OCI-LY1 (cell line): ENCODE measurements at regions not wholly inside any gene's neighbourhood (a gene's known extent, or its start where the extent isn't known, plus 50 kb on each side); places are given as distances from the start of the nearest gene placed in this dataset.

Experiments
- H2AFZ ChIP-seq: fragments of 200-600 bp; sonication (generic), shearing (Covaris generic); 2 replicates; pipeline ENCODE4 v1.6.0; 2014; ENCODE audit warnings: antibody characterized with exemption, mild to moderate bottlenecking, low read length
- H3F3A ChIP-seq: fragments of 200-600 bp; sonication (generic), shearing (Covaris generic); 2 replicates; pipeline ENCODE4 v1.6.0; 2014; ENCODE audit warnings: mild to moderate bottlenecking, antibody characterized with exemption, low read length, moderate library complexity; ENCODE audit not compliant: insufficient read depth
- H3K27ac ChIP-seq: fragments of 200-600 bp; sonication (generic); 2 replicates; pipeline ENCODE4 v1.5.1; 2014; ENCODE audit warnings: low read length, mixed run types, mild to moderate bottlenecking, low read depth; ENCODE audit not compliant: poor library complexity, severe bottlenecking
- H3K27me3 ChIP-seq: fragments of 200-600 bp; sonication (generic); 2 replicates; pipeline ENCODE4 v1.6.0; 2014; ENCODE audit warnings: antibody characterized with exemption, mild to moderate bottlenecking, low read length, moderate library complexity; ENCODE audit not compliant: insufficient read depth
- H3K36me3 ChIP-seq: fragments of 200-600 bp; sonication (generic); 2 replicates; pipeline ENCODE4 v1.6.1; 2014; ENCODE audit warnings: mild to moderate bottlenecking, antibody characterized with exemption, low read length, moderate library complexity, mixed read lengths; ENCODE audit not compliant: insufficient read depth
- H3K4me1 ChIP-seq: fragments of 200-600 bp; sonication (generic); 2 replicates; pipeline ENCODE4 v1.5.1; 2014; ENCODE audit warnings: mild to moderate bottlenecking, low read length, moderate library complexity; ENCODE audit not compliant: insufficient read depth, severe bottlenecking
- H3K4me2 ChIP-seq: fragments of 200-600 bp; sonication (generic), shearing (Covaris generic); 2 replicates; pipeline ENCODE4 v1.6.1; 2014; ENCODE audit warnings: low read length
- H3K4me3 ChIP-seq: fragments of 200-600 bp; sonication (generic); 2 replicates; pipeline ENCODE4 v1.5.1; 2014; ENCODE audit warnings: low read length, low read depth, mild to moderate bottlenecking, mixed read lengths; ENCODE audit not compliant: poor library complexity, severe bottlenecking
- H3K79me2 ChIP-seq: fragments of 200-600 bp; shearing (Covaris generic); 2 replicates; pipeline ENCODE4 v1.6.1; 2016; ENCODE audit warnings: mixed run types, low read length, mixed read lengths; ENCODE audit not compliant: insufficient read depth
- H3K9ac ChIP-seq: fragments of 200-600 bp; sonication (generic), shearing (Covaris generic); 2 replicates; pipeline ENCODE4 v1.6.1; 2014; ENCODE audit warnings: mild to moderate bottlenecking, low read length, mixed read lengths
- H3K9me2 ChIP-seq: fragments of 200-600 bp; sonication (generic), shearing (Covaris generic); 2 replicates; pipeline ENCODE4 v1.6.1; 2014; ENCODE audit warnings: low read depth, mild to moderate bottlenecking, low read length, mixed read lengths
- H3K9me3 ChIP-seq: fragments of 200-600 bp; shearing (Covaris generic); 2 replicates; pipeline ENCODE4 v1.6.1; 2014; ENCODE audit warnings: low read length, mixed read lengths
- H4K20me1 ChIP-seq: fragments of 200-600 bp; sonication (generic), shearing (Covaris generic); 2 replicates; pipeline ENCODE4 v1.6.0; 2016; ENCODE audit warnings: mild to moderate bottlenecking, low read length; ENCODE audit not compliant: insufficient read depth
- EZH2 ChIP-seq: fragments of 200-600 bp; sonication (generic), shearing (Covaris generic); IDR thresholded peaks from 2 replicates; pipeline ENCODE4 v1.8.0; 2017; ENCODE audit warnings: borderline replicate concordance, mixed run types, mild to moderate bottlenecking, antibody characterized with exemption, low read length, moderate library complexity, mixed read lengths
- TF ChIP-seq, protein P1 (sequence below): fragments of 200-600 bp; sonication (generic), shearing (Covaris generic); IDR thresholded peaks from 2 replicates; pipeline ENCODE4 v1.5.1; 2017; ENCODE audit warnings: mild to moderate bottlenecking, antibody characterized with exemption, low read length, moderate library complexity, mixed read lengths

GRCh38 chr11:23704183-23704582, 792.7 kb upstream of the LUZP2 start:
- Histone ChIP-seq H3F3A (no peaks in the 10 kb centered on the region), H4K20me1 (no peaks in the 10 kb centered on the region), H3K9me2 (no peaks in the 10 kb centered on the region), H3K27ac (no peak overlapping the region), H3K27me3 (no peaks in the 10 kb centered on the region), H3K79me2 (no peaks in the 10 kb centered on the region), H3K9me3 (no peaks in the 10 kb centered on the region), H3K36me3 (no peaks in the 10 kb centered on the region), H3K4me1 (no peaks in the 10 kb centered on the region), H3K9ac (no peak overlapping the region), H2AFZ (no peak overlapping the region), H3K4me2 (no peak overlapping the region), H3K4me3 (no peak overlapping the region)
- TF ChIP-seq EZH2 = no peak
- TF ChIP-seq, protein P1, sequence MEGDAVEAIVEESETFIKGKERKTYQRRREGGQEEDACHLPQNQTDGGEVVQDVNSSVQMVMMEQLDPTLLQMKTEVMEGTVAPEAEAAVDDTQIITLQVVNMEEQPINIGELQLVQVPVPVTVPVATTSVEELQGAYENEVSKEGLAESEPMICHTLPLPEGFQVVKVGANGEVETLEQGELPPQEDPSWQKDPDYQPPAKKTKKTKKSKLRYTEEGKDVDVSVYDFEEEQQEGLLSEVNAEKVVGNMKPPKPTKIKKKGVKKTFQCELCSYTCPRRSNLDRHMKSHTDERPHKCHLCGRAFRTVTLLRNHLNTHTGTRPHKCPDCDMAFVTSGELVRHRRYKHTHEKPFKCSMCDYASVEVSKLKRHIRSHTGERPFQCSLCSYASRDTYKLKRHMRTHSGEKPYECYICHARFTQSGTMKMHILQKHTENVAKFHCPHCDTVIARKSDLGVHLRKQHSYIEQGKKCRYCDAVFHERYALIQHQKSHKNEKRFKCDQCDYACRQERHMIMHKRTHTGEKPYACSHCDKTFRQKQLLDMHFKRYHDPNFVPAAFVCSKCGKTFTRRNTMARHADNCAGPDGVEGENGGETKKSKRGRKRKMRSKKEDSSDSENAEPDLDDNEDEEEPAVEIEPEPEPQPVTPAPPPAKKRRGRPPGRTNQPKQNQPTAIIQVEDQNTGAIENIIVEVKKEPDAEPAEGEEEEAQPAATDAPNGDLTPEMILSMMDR = no peak

- no peaks in the 10 kb centered on the region for H3K79me2 ChIP-seq
- H4K20me1 ChIP-seq = no peaks in the 10 kb centered on the region
- H3K9ac ChIP-seq = no peak overlapping the region
- no peaks in the 10 kb centered on the region for H3K27me3 ChIP-seq
- H3K4me2 ChIP-seq = no peak overlapping the region
- H3K9me3 ChIP-seq = no peaks in the 10 kb centered on the region
- no peak overlapping the region for H3K27ac ChIP-seq
- TF ChIP-seq EZH2 = no peak
- TF ChIP-seq, protein P1 = no peak
- H3F3A ChIP-seq = no peaks in the 10 kb centered on the region
- no peaks in the 10 kb centered on the region for H3K36me3 ChIP-seq
- no peak overlapping the region for H3K4me3 ChIP-seq
- H3K4me1 ChIP-seq = no peaks in the 10 kb centered on the region
- H3K9me2 ChIP-seq = no peaks in the 10 kb centered on the region
- H2AFZ ChIP-seq = no peak overlapping the region
Measured at GRCh38 chr11:23711981-23712380, 784.9 kb upstream of the LUZP2 start.

GRCh38 chr11:23719016-23719415, 777.8 kb upstream of the LUZP2 start:
- H3K27me3 ChIP-seq = no peaks in the 10 kb centered on the region
- TF ChIP-seq, protein P1 = no peak
- no peaks in the 10 kb centered on the region for H3K4me1 ChIP-seq
- H3K79me2 ChIP-seq = no peaks in the 10 kb centered on the region
- H2AFZ ChIP-seq = no peak overlapping the region
- no peak overlapping the region for H3K4me3 ChIP-seq
- H3K4me2 ChIP-seq = no peak overlapping the region
- no peaks in the 10 kb centered on the region for H4K20me1 ChIP-seq
- H3K9me3 ChIP-seq = no peaks in the 10 kb centered on the region
- H3K9me2 ChIP-seq = no peaks in the 10 kb centered on the region
- H3F3A ChIP-seq = no peaks in the 10 kb centered on the region
- H3K27ac ChIP-seq = no peak overlapping the region
- H3K9ac ChIP-seq = no peak overlapping the region
- H3K36me3 ChIP-seq = no peaks in the 10 kb centered on the region
